ENCODE measurements at regions not wholly inside any gene's neighbourhood (a gene's known extent, or its start where the extent isn't known, plus 50 kb on each side); places are given as distances from the start of the nearest gene placed in this dataset.

- intact Hi-C loops (cut with DNase I, micrococcal nuclease) = no loop called here
- Mint-ChIP-seq H3K27ac (no peak overlapping the region), H3K4me3 (no peak overlapping the region), H3K4me1 (ENCODE audit: low read depth) (no peaks in the 10 kb centered on the region), H3K9me3 (peaks cover 14% of the 10 kb centered on the region), H3K27me3 (no peaks in the 10 kb centered on the region), H3K36me3 (ENCODE audit: low read depth) (no peaks in the 10 kb centered on the region)
- H3K4me1 ChIP-seq (ENCODE audit: insufficient read depth, low read length) = no peaks in the 10 kb centered on the region
- no peaks in the 10 kb centered on the region for H3K27me3 ChIP-seq (ENCODE audit: control insufficient read depth in 1 of 2, insufficient read depth in 2 of 2, low read length in 2 of 2)
- H3K4me3 ChIP-seq (ENCODE audit: low read length) = no peak overlapping the region
- CTCF ChIA-PET = no interaction called here
- DNase-seq (no peak), ATAC-seq (ENCODE audit: poor library complexity) (no peak)
- POLR2A ChIA-PET = no interaction called here
- H3K36me3 ChIP-seq (ENCODE audit: insufficient read depth, low read length) = no peaks in the 10 kb centered on the region
- H3K27ac ChIP-seq (ENCODE audit: low read depth in 1 of 2, low read length in 2 of 2) = no peak overlapping the region
- no peaks in the 10 kb centered on the region for H3K9me3 ChIP-seq (ENCODE audit: control insufficient read depth in 1 of 2, insufficient read depth in 1 of 2, low read length in 2 of 2)
- no peak for TF ChIP-seq CTCF (IDR thresholded peaks at IDR 0.05)
Observed at GRCh38 chr3:103624271-103624670, 1189.5 kb downstream of the ZPLD1 start.

GRCh38 chr3:103629391-103629790 lies 1194.6 kb downstream of the ZPLD1 start:
- ChIA-PET POLR2A (no interaction called here), CTCF (no interaction called here)
- Histone ChIP-seq H3K4me3 (ENCODE audit: low read length) (no peak overlapping the region), H3K27ac (ENCODE audit: low read depth in 1 of 2, low read length in 2 of 2) (no peak overlapping the region), H3K36me3 (ENCODE audit: insufficient read depth, low read length) (no peaks in the 10 kb centered on the region), H3K9me3 (ENCODE audit: control insufficient read depth in 1 of 2, insufficient read depth in 1 of 2, low read length in 2 of 2) (peaks cover 0 to 6% of the 10 kb centered on the region in 2 experiments), H3K27me3 (ENCODE audit: control insufficient read depth in 1 of 2, insufficient read depth in 2 of 2, low read length in 2 of 2) (no peaks in the 10 kb centered on the region), H3K4me1 (ENCODE audit: insufficient read depth, low read length) (no peaks in the 10 kb centered on the region)
- Mint-ChIP-seq H3K4me1 (ENCODE audit: low read depth) (no peaks in the 10 kb centered on the region), H3K27ac (no peak overlapping the region), H3K27me3 (no peaks in the 10 kb centered on the region), H3K9me3 (peaks cover 20% of the 10 kb centered on the region), H3K4me3 (no peak overlapping the region), H3K36me3 (ENCODE audit: low read depth) (no peaks in the 10 kb centered on the region)
- intact Hi-C loops (cut with DNase I, micrococcal nuclease) = no loop called here
- no peak for TF ChIP-seq CTCF (IDR thresholded peaks at IDR 0.05)
- DNase-seq = no peak
- ATAC-seq (ENCODE audit: poor library complexity) = no peak

GRCh38 chr3:103644450-103644849 lies 1209.6 kb downstream of the ZPLD1 start:
- ChIA-PET CTCF (no interaction called here), POLR2A (interaction anchor here (0.7 kb wide), 1 partner anchor 130 kb away, joined by 3 read pairs; no protein-coding TSS in a partner anchor)
- Mint-ChIP-seq H3K36me3 (ENCODE audit: low read depth) (no peaks in the 10 kb centered on the region), H3K27ac (no peak overlapping the region), H3K27me3 (no peaks in the 10 kb centered on the region), H3K4me1 (ENCODE audit: low read depth) (no peaks in the 10 kb centered on the region), H3K4me3 (no peak overlapping the region), H3K9me3 (no peaks in the 10 kb centered on the region)
- Histone ChIP-seq H3K27ac (ENCODE audit: low read depth in 1 of 2, low read length in 2 of 2) (no peak overlapping the region), H3K4me1 (ENCODE audit: insufficient read depth, low read length) (no peaks in the 10 kb centered on the region), H3K27me3 (ENCODE audit: control insufficient read depth in 1 of 2, insufficient read depth in 2 of 2, low read length in 2 of 2) (no peaks in the 10 kb centered on the region), H3K36me3 (ENCODE audit: insufficient read depth, low read length) (no peaks in the 10 kb centered on the region), H3K9me3 (ENCODE audit: control insufficient read depth in 1 of 2, insufficient read depth in 1 of 2, low read length in 2 of 2) (no peaks in the 10 kb centered on the region), H3K4me3 (ENCODE audit: low read length) (no peak overlapping the region)
- no peak for TF ChIP-seq CTCF (IDR thresholded peaks at IDR 0.05)
- DNase-seq (no peak), ATAC-seq (ENCODE audit: poor library complexity) (no peak)
- intact Hi-C loops (cut with DNase I, micrococcal nuclease) = no loop called here
